Naive B cell (primary cell): ENCODE measurements at regions not wholly inside any gene's neighbourhood (a gene's known extent, or its start where the extent isn't known, plus 50 kb on each side); places are given as distances from the start of the nearest gene placed in this dataset.
"Not testable (repeated sequence)": the region's sequence is repeated elsewhere in the genome, so short reads cannot be mapped to it uniquely, and the experiment has no call there.

Experiments used
- ATAC-seq, 2 donors: fragments of 150-1000 bp; cut with Tn5 transposase; 2 replicates each; pipeline ENCODE4 v1.10.0; 2021; ENCODE audit warnings: low read depth in 2 of 2, mild to moderate bottlenecking in 2 of 2, moderate library complexity in 2 of 2
- DNase-seq: peaks from one replicate; pipeline ENCODE4 v3.0.0; 2022
- H3K27ac Mint-ChIP-seq, 6 donors: one replicate each; pipeline ENCODE4 v1.8.0; 2020 to 2022; ENCODE audit warnings: mild to moderate bottlenecking in 6 of 6, mixed read lengths in 6 of 6, moderate library complexity in 5 of 6, inconsistent platforms in 2 of 6
- H3K27me3 Mint-ChIP-seq, 3 donors: one replicate each; pipeline ENCODE4 v1.8.0; 2021 to 2022; ENCODE audit warnings: mixed read lengths in 3 of 3, mild to moderate bottlenecking in 1 of 3
- H3K36me3 Mint-ChIP-seq, 2 donors: one replicate each; pipeline ENCODE4 v1.8.0; 2020 to 2022; ENCODE audit warnings: mixed read lengths in 2 of 2, inconsistent platforms in 1 of 2, mild to moderate bottlenecking in 1 of 2
- H3K4me1 Mint-ChIP-seq, 3 donors: one replicate each; pipeline ENCODE4 v1.8.0; 2020 to 2022; ENCODE audit warnings: mixed read lengths in 3 of 3, inconsistent platforms in 1 of 3, mild to moderate bottlenecking in 1 of 3, moderate library complexity in 1 of 3
- H3K4me3 Mint-ChIP-seq, 8 donors: one replicate each; pipeline ENCODE4 v1.8.0; 2020 to 2022; ENCODE audit warnings: mild to moderate bottlenecking in 8 of 8, mixed read lengths in 8 of 8, moderate library complexity in 8 of 8, inconsistent platforms in 2 of 8
- H3K9me3 Mint-ChIP-seq, 7 donors: one replicate each; pipeline ENCODE4 v1.8.0; 2020 to 2022; ENCODE audit warnings: mixed read lengths in 7 of 7, mild to moderate bottlenecking in 5 of 7, inconsistent platforms in 2 of 7, moderate library complexity in 1 of 7

GRCh38 chr4:27643101-27643500, 782.5 kb downstream of the STIM2 start:
- DNase-seq, result no peak
- no peak for ATAC-seq
- H3K9me3 Mint-ChIP-seq, result peaks cover 0 to 2% (median 0%) of the 10 kb centered on the region in 7 donors
- H3K4me1 Mint-ChIP-seq, result no peaks in the 10 kb centered on the region
- H3K27me3 Mint-ChIP-seq, result peaks cover 0 to 4% (median 0%) of the 10 kb centered on the region in 3 donors
- no peak overlapping the region for H3K4me3 Mint-ChIP-seq
- no peak overlapping the region for H3K27ac Mint-ChIP-seq
- H3K36me3 Mint-ChIP-seq, result no peaks in the 10 kb centered on the region

DNA sequence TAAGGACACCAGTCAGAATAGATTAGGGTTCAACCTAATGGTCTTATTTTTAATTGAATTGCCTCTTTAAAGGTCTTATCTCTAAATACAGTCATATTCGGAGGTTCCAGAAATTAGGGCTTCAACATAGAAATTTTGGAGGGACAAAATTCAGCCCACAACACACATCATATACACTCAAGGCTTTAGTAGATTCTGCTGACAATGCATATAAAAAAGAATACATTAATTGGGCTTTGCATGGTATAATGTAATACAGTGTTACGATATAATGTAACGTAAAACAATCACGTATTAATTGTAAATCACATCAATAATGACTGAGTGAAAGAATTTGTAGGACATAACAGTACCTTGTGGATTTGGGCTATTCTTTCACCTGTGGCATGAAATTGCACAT, 787.8 kb downstream of the STIM2 start:
- DNase-seq, result no peak
- no peaks in the 10 kb centered on the region for H3K36me3 Mint-ChIP-seq
- no peaks in the 10 kb centered on the region for H3K4me1 Mint-ChIP-seq
- peaks cover 0 to 4% (median 0%) of the 10 kb centered on the region in 3 donors for H3K27me3 Mint-ChIP-seq
- H3K4me3 Mint-ChIP-seq, result no peak overlapping the region
- no peak for ATAC-seq
- peaks cover 0 to 4% (median 0%) of the 10 kb centered on the region in 7 donors for H3K9me3 Mint-ChIP-seq
- H3K27ac Mint-ChIP-seq, result no peak overlapping the region

DNA sequence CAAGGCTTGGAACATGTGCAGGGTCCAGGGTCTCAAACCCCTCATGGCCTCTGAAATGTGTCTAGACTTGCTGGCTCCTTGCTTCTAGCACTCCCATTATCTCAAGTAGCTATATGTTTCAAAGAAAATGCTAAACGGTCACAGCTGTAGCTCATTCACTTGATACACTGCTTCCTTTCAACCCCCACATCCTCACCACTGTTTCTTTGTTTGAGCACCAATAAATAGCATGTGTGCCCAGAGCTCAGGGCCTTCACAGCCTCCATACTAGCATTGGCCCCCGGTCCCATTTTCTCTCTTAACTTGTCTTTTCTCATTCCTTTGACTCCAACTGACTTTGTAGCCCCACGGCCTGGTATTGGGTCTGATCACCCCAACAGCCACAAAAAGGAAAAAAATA, 801.8 kb downstream of the STIM2 start:
- Mint-ChIP-seq H3K4me1 (no peaks in the 10 kb centered on the region), H3K36me3 (no peaks in the 10 kb centered on the region), H3K4me3 (no peak overlapping the region), H3K27ac (no peak overlapping the region), H3K27me3 (no peaks in the 10 kb centered on the region), H3K9me3 (peaks cover 0 to 2% (median 0%) of the 10 kb centered on the region in 7 donors)
- DNase-seq, result no peak
- ATAC-seq, result no peak

GRCh38 chr4:27666943-27667342, 806.3 kb downstream of the STIM2 start:
- H3K27me3 Mint-ChIP-seq, result no peaks in the 10 kb centered on the region
- DNase-seq (no peak), ATAC-seq (no peak)
- H3K9me3 Mint-ChIP-seq, result peaks cover 0 to 3% (median 0%) of the 10 kb centered on the region in 7 donors
- H3K4me1 Mint-ChIP-seq, result no peaks in the 10 kb centered on the region
- H3K4me3 Mint-ChIP-seq, result no peak overlapping the region
- no peak overlapping the region for H3K27ac Mint-ChIP-seq
- H3K36me3 Mint-ChIP-seq, result no peaks in the 10 kb centered on the region

DNA sequence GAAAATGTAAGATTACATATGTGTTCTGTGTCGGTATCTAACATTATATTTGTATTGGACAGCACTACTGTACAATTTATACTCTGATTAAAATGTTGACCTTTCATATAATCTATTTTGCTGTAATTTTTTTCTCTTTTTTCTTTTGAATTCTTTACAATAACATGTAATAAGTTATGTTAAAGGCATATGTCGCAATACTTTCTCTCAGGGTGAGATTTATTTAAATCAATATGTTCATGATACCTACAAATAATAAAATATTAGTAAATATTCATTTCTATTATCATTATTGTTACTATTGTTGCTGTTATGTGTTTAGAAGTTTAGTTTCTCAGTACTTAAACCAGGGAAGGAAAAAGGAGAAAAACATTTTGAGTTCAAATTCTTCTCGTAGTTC, 807.4 kb downstream of the STIM2 start:
- Mint-ChIP-seq H3K9me3 (peaks cover 0 to 3% (median 0%) of the 10 kb centered on the region in 7 donors), H3K36me3 (no peaks in the 10 kb centered on the region), H3K27ac (no peak overlapping the region), H3K27me3 (no peaks in the 10 kb centered on the region), H3K4me3 (no peak overlapping the region), H3K4me1 (no peaks in the 10 kb centered on the region)
- ATAC-seq (no peak), DNase-seq (no peak)

DNA sequence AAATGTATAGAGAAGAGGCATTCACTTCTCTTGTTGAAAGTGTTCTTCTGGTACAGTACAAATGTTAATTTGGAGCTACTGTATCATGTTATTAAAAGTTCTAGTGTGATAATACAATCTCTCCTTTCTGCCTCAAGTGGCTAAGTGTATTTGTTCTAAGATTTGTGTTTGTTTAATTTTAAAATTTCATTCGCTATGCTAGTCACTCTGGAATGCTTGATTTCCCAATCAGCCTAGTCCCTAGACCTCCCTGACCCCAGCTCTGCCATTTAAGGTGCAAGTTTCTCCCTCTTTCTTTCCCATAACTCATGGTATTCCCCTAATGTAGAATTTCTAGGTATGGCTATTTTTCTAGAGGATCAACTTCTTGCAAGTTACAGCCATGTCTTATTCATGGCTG, 817.4 kb downstream of the STIM2 start:
- no peaks in the 10 kb centered on the region for H3K9me3 Mint-ChIP-seq
- no peak overlapping the region for H3K4me3 Mint-ChIP-seq

DNA sequence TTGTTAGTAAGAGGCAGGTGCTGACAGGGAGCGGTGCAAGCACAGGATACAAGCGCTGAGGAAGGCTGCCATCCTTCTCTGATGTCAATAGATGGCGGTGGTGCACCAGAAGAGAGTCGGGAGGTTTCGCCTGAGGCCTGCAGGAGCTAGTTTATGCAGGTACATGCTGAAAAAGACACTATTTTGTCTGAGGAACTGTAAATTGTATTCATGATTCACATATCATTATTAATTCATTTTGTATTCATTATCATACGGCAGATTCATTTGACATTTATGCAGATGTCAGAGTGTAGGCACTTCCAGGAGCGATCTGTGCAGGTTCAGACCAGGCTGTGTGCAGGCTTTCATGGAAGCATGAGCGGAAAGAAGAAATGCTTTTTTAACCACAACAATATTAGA, 824.0 kb downstream of the STIM2 start:
- Mint-ChIP-seq H3K27me3 (no peaks in the 10 kb centered on the region), H3K4me1 (no peaks in the 10 kb centered on the region), H3K4me3 (no peak overlapping the region), H3K27ac (no peak overlapping the region), H3K36me3 (no peaks in the 10 kb centered on the region), H3K9me3 (peaks cover 0 to 4% (median 0%) of the 10 kb centered on the region in 7 donors)
- ATAC-seq (no peak), DNase-seq (no peak)

More for the DNA sequence above, 817.4 kb downstream of the STIM2 start:
- Mint-ChIP-seq H3K36me3 (no peaks in the 10 kb centered on the region), H3K4me1 (no peaks in the 10 kb centered on the region), H3K27ac (no peak overlapping the region), H3K27me3 (no peaks in the 10 kb centered on the region)
- DNase-seq (no peak), ATAC-seq (no peak)

DNA sequence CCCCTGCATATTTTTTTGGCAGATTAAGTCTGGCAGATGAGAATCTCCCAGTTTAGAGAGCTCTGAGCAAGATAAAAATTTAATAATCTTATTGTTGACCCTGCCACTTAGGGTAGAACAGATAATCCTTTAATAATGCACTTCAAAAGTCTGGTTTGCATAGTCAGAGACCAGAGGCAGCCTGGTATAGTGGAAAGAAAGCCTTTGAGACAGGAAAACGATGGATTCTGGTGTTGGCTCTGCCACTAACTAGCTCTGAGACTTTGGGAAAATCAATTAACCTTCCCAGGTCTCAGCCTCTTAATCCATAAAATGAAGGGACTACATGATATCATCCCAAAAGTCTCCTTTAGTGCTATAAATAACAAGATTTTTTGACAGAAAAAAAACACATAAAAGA, 824.5 kb downstream of the STIM2 start:
- ATAC-seq, result no peak
- Mint-ChIP-seq H3K36me3 (no peaks in the 10 kb centered on the region), H3K27me3 (no peaks in the 10 kb centered on the region), H3K4me1 (no peaks in the 10 kb centered on the region), H3K4me3 (no peak overlapping the region), H3K9me3 (peaks cover 0 to 4% (median under 1%) of the 10 kb centered on the region in 7 donors), H3K27ac (no peak overlapping the region)
- no peak for DNase-seq

- ATAC-seq, result no peak
- H3K27ac Mint-ChIP-seq, result no peak overlapping the region
Observed at GRCh38 chr4:27685947-27686346, 825.3 kb downstream of the STIM2 start.

DNA sequence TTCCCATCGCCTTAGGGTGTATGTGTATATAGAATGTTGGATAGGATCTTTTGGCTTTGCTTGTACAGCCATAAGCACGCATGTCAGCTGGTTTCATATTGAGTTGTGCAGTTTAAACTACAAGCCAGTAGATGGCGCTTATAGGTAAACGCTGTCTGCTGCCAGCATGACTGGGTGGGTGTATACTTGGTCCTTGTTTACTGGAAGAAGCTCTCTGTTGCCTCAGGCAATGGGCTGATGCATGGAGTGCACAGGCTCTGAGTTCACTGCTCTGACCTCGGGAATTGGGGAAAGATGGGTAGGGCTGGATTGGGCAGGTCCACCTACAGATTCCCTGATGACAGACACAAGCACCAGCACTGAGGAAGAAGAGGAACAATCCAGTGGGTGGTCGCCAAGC, 831.5 kb downstream of the STIM2 start:
- H3K27ac Mint-ChIP-seq, result no peak overlapping the region
- no peak overlapping the region for H3K4me3 Mint-ChIP-seq
- DNase-seq (no peak), ATAC-seq (no peak)
- H3K36me3 Mint-ChIP-seq, result no peaks in the 10 kb centered on the region
- H3K27me3 Mint-ChIP-seq, result no peaks in the 10 kb centered on the region
- peaks cover 0 to 8% (median 0%) of the 10 kb centered on the region in 7 donors for H3K9me3 Mint-ChIP-seq
- no peaks in the 10 kb centered on the region for H3K4me1 Mint-ChIP-seq

More at GRCh38 chr4:27685947-27686346, 825.3 kb downstream of the STIM2 start:
- no peaks in the 10 kb centered on the region for H3K36me3 Mint-ChIP-seq
- no peaks in the 10 kb centered on the region for H3K4me1 Mint-ChIP-seq
- H3K4me3 Mint-ChIP-seq, result no peak overlapping the region
- no peak for DNase-seq
- H3K27me3 Mint-ChIP-seq, result no peaks in the 10 kb centered on the region
- H3K9me3 Mint-ChIP-seq, result peaks cover 0 to 8% (median 2%) of the 10 kb centered on the region in 7 donors

- Mint-ChIP-seq H3K36me3 (no peaks in the 10 kb centered on the region), H3K4me3 (no peak overlapping the region), H3K27ac (no peak overlapping the region), H3K27me3 (no peaks in the 10 kb centered on the region), H3K4me1 (no peaks in the 10 kb centered on the region), H3K9me3 (peaks cover 0 to 8% (median 0%) of the 10 kb centered on the region in 7 donors)
- ATAC-seq, result no peak
- no peak for DNase-seq
Observed at GRCh38 chr4:27692868-27693634, 832.4 kb downstream of the STIM2 start.

DNA sequence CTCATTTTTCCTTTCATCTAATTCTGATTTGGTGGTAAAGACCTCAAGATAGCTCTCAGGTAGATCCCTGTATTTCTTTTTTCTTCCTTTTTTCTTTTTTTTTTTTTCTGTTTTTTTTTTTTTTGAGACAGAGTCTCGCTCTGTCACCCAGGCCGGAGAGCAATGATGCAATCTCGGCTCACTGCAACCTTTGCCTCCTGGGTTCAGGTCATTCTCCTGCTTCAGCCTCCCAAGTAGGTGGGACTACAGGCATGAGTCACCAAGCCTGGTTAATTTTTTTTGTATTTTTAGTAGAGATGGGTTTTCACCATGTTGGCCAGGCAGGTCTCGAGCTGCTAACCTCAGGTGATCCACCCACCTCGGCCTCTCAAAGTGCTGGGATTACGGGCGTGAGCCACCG, 835.6 kb downstream of the STIM2 start:
- H3K27ac Mint-ChIP-seq, H3K4me3 Mint-ChIP-seq, H3K27me3 Mint-ChIP-seq, H3K4me1 Mint-ChIP-seq, DNase-seq, H3K36me3 Mint-ChIP-seq, ATAC-seq, H3K9me3 Mint-ChIP-seq: not testable (repeated sequence)

GRCh38 chr4:27701606-27702005, 841.0 kb downstream of the STIM2 start:
- no peak for DNase-seq
- H3K36me3 Mint-ChIP-seq, result no peaks in the 10 kb centered on the region
- peaks cover 0 to 7% (median 4%) of the 10 kb centered on the region in 7 donors for H3K9me3 Mint-ChIP-seq
- ATAC-seq, result no peak
- H3K4me3 Mint-ChIP-seq, result no peak overlapping the region
- no peaks in the 10 kb centered on the region for H3K27me3 Mint-ChIP-seq
- H3K4me1 Mint-ChIP-seq, result no peaks in the 10 kb centered on the region
- no peak overlapping the region for H3K27ac Mint-ChIP-seq

GRCh38 chr4:27702730-27703431, 842.2 kb downstream of the STIM2 start:
- H3K4me1 Mint-ChIP-seq, result no peaks in the 10 kb centered on the region
- no peak overlapping the region for H3K27ac Mint-ChIP-seq
- no peak overlapping the region for H3K4me3 Mint-ChIP-seq
- no peak for DNase-seq
- H3K36me3 Mint-ChIP-seq, result no peaks in the 10 kb centered on the region
- ATAC-seq, result no peak
- H3K27me3 Mint-ChIP-seq, result no peaks in the 10 kb centered on the region
- H3K9me3 Mint-ChIP-seq, result peaks cover 0 to 11% (median 4%) of the 10 kb centered on the region in 7 donors
